Effector memory CD4-positive, alpha-beta T cell (primary cell): ENCODE measurements at regions not wholly inside any gene's neighbourhood (a gene's known extent, or its start where the extent isn't known, plus 50 kb on each side); places are given as distances from the start of the nearest gene placed in this dataset.
"Not testable (repeated sequence)": the region's sequence is repeated elsewhere in the genome, so short reads cannot be mapped to it uniquely, and the experiment has no call there.

Experiments used
- DNase-seq, 3 donors: peaks; one replicate each; pipeline ENCODE4 v3.0.0-alpha.2; 2020
- H3K27ac ChIP-seq: 2 replicates; pipeline ENCODE4 v1.7.0; 2013; ENCODE audit warnings: mild to moderate bottlenecking, low read length, moderate library complexity; ENCODE audit not compliant: insufficient read depth, poor library complexity, severe bottlenecking
- H3K27me3 ChIP-seq: replicated peaks from 2 replicates; pipeline ENCODE4 v1.7.0; 2013; ENCODE audit warnings: mild to moderate bottlenecking, low read length; ENCODE audit not compliant: insufficient read depth, control insufficient read depth, poor library complexity, severe bottlenecking
- H3K36me3 ChIP-seq: 2 replicates; pipeline ENCODE4 v1.7.0; 2013; ENCODE audit warnings: mild to moderate bottlenecking, low read length, moderate library complexity; ENCODE audit not compliant: control insufficient read depth, insufficient read depth
- H3K4me1 ChIP-seq: 2 replicates; pipeline ENCODE4 v1.7.0; 2013; ENCODE audit warnings: low read length, mild to moderate bottlenecking; ENCODE audit not compliant: control insufficient read depth, insufficient read depth, poor library complexity, severe bottlenecking
- H3K4me3 ChIP-seq: 2 replicates; pipeline ENCODE4 v1.7.0; 2013; ENCODE audit warnings: low read length, low read depth, mild to moderate bottlenecking; ENCODE audit not compliant: insufficient read depth, poor library complexity, severe bottlenecking
- H3K9me3 ChIP-seq: 2 replicates; pipeline ENCODE4 v1.7.0; 2013; ENCODE audit warnings: mild to moderate bottlenecking, low read length, moderate library complexity; ENCODE audit not compliant: control insufficient read depth

- no peaks in the 10 kb centered on the region for H3K9me3 ChIP-seq
- no peak overlapping the region for H3K27ac ChIP-seq
- no peak overlapping the region for H3K4me3 ChIP-seq
- no peaks in the 10 kb centered on the region for H3K4me1 ChIP-seq
- no peak for DNase-seq
- H3K36me3 ChIP-seq: no peaks in the 10 kb centered on the region
- H3K27me3 ChIP-seq: no peaks in the 10 kb centered on the region
Measured at GRCh38 chr2:144982481-144982880, 462.6 kb upstream of the ZEB2 start.

- Histone ChIP-seq H3K9me3 (no peaks in the 10 kb centered on the region), H3K36me3 (no peaks in the 10 kb centered on the region), H3K4me1 (no peaks in the 10 kb centered on the region), H3K4me3 (no peak overlapping the region), H3K27ac (no peak overlapping the region), H3K27me3 (no peaks in the 10 kb centered on the region)
- no peak for DNase-seq
Measured at GRCh38 chr2:144975881-144976280, 456.0 kb upstream of the ZEB2 start.

- no peak overlapping the region for H3K27ac ChIP-seq
- no peaks in the 10 kb centered on the region for H3K36me3 ChIP-seq
- H3K27me3 ChIP-seq: no peaks in the 10 kb centered on the region
- no peaks in the 10 kb centered on the region for H3K4me1 ChIP-seq
- no peak overlapping the region for H3K4me3 ChIP-seq
- H3K9me3 ChIP-seq: no peaks in the 10 kb centered on the region
- no peak for DNase-seq
Measured at GRCh38 chr2:144972676-144973075, 452.8 kb upstream of the ZEB2 start.

- DNase-seq: no peak
- H3K4me3 ChIP-seq: no peak overlapping the region
- H3K36me3 ChIP-seq: no peaks in the 10 kb centered on the region
- H3K27me3 ChIP-seq: no peaks in the 10 kb centered on the region
- no peak overlapping the region for H3K27ac ChIP-seq
- H3K9me3 ChIP-seq: no peaks in the 10 kb centered on the region
- H3K4me1 ChIP-seq: no peaks in the 10 kb centered on the region
Measured at GRCh38 chr2:144971786-144972335, 451.9 kb upstream of the ZEB2 start.

- H3K4me3 ChIP-seq, H3K27ac ChIP-seq, H3K4me1 ChIP-seq, H3K27me3 ChIP-seq, DNase-seq, H3K36me3 ChIP-seq, H3K9me3 ChIP-seq: not testable (repeated sequence)
Measured at GRCh38 chr2:144970410-144970809, 450.5 kb upstream of the ZEB2 start.

GRCh38 chr2:144969564-144969963, 449.6 kb upstream of the ZEB2 start:
- not testable (repeated sequence) for H3K36me3 ChIP-seq, H3K27me3 ChIP-seq, H3K9me3 ChIP-seq, H3K4me3 ChIP-seq, DNase-seq, H3K4me1 ChIP-seq, H3K27ac ChIP-seq

- no peak for DNase-seq
Measured at GRCh38 chr2:144967961-144968360, 448.0 kb upstream of the ZEB2 start.

GRCh38 chr2:144965172-144965571, 445.3 kb upstream of the ZEB2 start:
- no peak overlapping the region for H3K27ac ChIP-seq
- H3K9me3 ChIP-seq: no peaks in the 10 kb centered on the region
- no peak overlapping the region for H3K4me3 ChIP-seq
- no peaks in the 10 kb centered on the region for H3K4me1 ChIP-seq
- no peaks in the 10 kb centered on the region for H3K36me3 ChIP-seq
- no peaks in the 10 kb centered on the region for H3K27me3 ChIP-seq
- DNase-seq: no peak

More at GRCh38 chr2:144967961-144968360, 448.0 kb upstream of the ZEB2 start:
- Histone ChIP-seq H3K4me3 (no peak overlapping the region), H3K4me1 (no peaks in the 10 kb centered on the region), H3K9me3 (no peaks in the 10 kb centered on the region), H3K27me3 (no peaks in the 10 kb centered on the region), H3K27ac (no peak overlapping the region), H3K36me3 (no peaks in the 10 kb centered on the region)

GRCh38 chr2:144963031-144963430, 443.1 kb upstream of the ZEB2 start:
- no peak overlapping the region for H3K4me3 ChIP-seq
- no peak overlapping the region for H3K27ac ChIP-seq
- no peaks in the 10 kb centered on the region for H3K9me3 ChIP-seq
- DNase-seq: no peak
- no peaks in the 10 kb centered on the region for H3K36me3 ChIP-seq
- H3K27me3 ChIP-seq: no peaks in the 10 kb centered on the region
- H3K4me1 ChIP-seq: no peaks in the 10 kb centered on the region

- no peak for DNase-seq
Measured at GRCh38 chr2:144959416-144959815, 439.5 kb upstream of the ZEB2 start.

More at GRCh38 chr2:144959416-144959815, 439.5 kb upstream of the ZEB2 start:
- Histone ChIP-seq H3K4me1 (no peaks in the 10 kb centered on the region), H3K27ac (no peak overlapping the region), H3K27me3 (no peaks in the 10 kb centered on the region), H3K36me3 (no peaks in the 10 kb centered on the region), H3K4me3 (no peak overlapping the region), H3K9me3 (no peaks in the 10 kb centered on the region)
